SK-N-DZ (cell line): ENCODE measurements at regions not wholly inside any gene's neighbourhood (a gene's known extent, or its start where the extent isn't known, plus 50 kb on each side); places are given as distances from the start of the nearest gene placed in this dataset.
A peak's percentile ranks its signal among the peaks of the same experiment; 100 is the strongest.

ENCODE experiments used
- DNase-seq: peaks from one replicate; pipeline ENCODE4 v3.0.0-alpha.2; 2015; ENCODE audit warnings: low spot score

DNA sequence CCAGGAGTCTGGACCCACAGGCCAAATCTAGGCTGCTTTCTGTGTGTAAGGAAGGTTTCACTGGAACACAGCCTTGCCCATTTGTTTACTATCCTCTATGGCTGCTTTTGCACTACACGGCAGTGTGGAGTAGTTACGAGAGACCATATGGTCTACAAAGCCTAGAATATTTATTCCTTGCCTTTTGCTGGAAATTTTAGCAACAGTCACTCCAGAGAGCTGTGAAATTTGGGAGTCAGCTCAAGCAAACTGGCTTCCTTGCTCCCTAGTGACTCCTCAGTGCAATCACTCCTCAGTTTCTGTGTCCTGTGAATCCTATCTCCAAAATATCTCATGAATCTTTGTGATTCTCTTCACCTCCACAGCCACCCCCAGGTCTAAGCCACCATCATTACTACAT is 99.0 kb upstream of the CPEB2 start:
- DNase-seq = no peak

GRCh38 chr4:14906805-14907204 is 95.5 kb upstream of the CPEB2 start:
- DNase-seq = no peak

- DNase-seq = no peak
Measured at GRCh38 chr4:14908635-14909034, 93.6 kb upstream of the CPEB2 start.

- DNase-seq = no peak
Measured at GRCh38 chr4:14910411-14910810, 91.9 kb upstream of the CPEB2 start.

GRCh38 chr4:14912426-14912825 is 89.9 kb upstream of the CPEB2 start:
- DNase-seq = no peak

DNA sequence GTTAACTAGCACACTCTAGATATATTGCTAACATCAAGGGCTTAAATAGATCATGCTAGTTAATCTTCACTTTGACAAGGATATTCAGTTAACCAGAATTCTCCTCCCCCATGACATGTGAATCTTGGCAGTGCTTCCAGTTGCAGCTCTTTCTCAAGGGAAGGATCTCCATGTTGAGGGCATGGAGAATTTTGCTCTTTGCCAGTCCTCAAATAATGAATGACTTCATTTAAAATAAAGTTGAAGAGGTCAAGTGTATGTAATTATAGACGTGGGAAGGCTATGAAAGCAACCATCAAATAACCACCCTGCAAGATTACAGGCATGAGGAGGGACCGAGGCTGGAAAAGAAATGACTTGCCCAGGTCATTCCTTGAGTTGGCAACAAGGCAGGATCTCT is 87.3 kb upstream of the CPEB2 start:
- DNase-seq = no peak

DNA sequence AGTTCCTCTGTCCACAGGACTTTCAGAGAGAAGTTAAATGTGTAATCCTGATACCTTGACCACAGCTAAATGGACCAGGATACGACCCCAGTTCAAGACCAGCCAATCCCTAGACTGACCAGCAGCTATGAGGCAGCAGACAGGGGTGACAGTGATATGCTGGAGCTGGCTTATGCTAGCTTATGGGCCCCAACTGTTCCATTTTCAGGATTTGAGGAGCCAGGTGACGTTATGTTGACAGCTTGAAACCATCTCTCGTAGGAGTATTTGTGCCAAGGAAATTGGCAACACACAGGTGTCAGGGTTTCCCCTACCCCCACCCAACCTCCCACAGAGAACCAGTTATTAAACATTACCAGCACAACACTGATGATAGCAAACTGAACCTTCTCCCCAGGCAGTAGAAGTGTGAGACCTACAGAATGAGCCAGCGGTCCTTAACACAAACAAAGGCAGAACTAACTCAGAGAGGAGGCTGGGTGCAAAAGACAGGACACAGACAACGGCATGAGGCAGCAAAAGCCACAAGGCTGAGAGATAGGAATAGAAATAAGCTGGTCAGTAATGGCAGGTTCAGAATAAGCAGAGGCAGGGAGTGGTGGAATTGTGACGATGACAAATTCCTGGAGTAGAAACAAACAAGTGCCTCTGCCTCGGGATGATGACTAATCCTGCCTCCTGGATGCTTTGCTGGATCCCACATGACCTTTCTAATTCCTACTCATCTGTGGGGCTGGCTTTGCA is 85.6 kb upstream of the CPEB2 start:
- no peak for DNase-seq

GRCh38 chr4:14917298-14917633 is 85.0 kb upstream of the CPEB2 start:
- no peak for DNase-seq

DNA sequence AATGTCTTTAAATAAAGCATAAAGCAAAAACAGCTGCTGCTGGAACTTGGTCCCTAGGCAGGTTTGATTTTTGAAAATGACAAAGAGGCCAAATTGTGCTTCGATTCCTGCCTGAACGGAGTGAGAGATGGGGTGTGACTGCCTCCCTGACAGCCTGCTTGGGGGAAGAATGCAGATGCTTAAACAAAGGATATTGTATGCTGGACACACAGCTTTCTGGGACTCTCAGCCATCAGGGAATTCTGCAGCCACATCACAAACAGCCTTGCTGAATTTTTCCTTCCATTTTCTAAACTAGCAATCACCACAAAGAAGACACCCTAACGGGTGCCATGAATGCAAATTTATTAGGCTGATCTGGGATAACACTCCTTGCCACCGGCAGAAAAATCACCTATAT is 83.9 kb upstream of the CPEB2 start:
- no peak for DNase-seq

- DNase-seq = no peak
Measured at GRCh38 chr4:14919785-14920184, 82.5 kb upstream of the CPEB2 start.

DNA sequence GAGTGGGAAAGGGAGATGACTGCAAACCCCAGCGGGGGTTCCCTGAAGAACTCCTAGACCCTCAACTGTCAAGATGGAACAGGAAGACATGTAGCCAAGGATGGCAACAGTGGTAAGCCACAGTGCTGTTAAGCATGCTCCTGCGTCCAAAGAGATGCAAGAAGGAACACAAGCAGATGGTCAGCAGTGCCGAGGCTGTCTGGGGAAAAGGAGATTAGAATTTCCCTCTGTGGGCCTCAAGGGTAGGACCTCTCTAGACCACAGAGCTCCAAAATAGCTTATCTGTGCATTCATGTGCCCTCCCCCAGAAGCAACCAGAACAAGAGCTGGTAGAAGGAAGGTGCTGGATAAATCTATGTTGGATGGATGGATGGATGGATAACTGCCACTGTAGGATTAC is 82.0 kb upstream of the CPEB2 start:
- no peak for DNase-seq

GRCh38 chr4:14920759-14921320 is 81.4 kb upstream of the CPEB2 start:
- no peak for DNase-seq

GRCh38 chr4:14921781-14922180 is 80.5 kb upstream of the CPEB2 start:
- DNase-seq = peak; percentile 11

DNA sequence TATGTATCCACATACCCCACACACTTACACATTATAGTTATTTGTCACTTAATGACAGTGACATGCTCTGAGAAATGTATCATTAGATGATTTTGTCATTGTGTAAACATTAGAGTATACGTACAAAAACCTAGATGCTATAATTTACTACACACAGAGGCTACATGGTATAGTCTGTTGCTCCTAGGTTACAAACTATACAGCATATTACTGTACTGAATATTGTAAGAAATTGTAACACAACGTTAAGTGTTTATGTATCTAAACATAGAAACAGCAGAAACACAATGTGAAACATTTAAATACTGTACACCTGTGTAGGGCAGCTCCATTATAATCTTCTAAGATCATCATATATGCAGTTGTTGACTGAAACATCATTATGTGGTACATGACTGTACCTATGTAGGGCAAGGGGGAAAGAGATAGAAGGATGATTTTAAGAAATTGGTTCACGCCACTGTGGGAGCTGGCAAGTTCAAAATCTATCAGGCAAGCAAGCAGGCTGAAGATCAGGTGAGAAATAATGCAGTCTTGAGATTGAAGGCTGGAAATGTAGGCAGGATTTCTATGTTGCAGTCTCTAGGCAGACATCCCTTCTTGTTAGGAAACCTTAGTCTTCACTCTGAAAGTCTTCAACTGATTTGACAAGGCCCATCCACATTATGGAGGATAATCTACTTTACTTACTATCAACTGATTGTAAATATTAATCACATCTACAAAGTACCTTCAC is 78.0 kb upstream of the CPEB2 start:
- no peak for DNase-seq

GRCh38 chr4:14924812-14925344 is 77.4 kb upstream of the CPEB2 start:
- no peak for DNase-seq

- no peak for DNase-seq
Measured at GRCh38 chr4:14925471-14925870, 76.8 kb upstream of the CPEB2 start.

GRCh38 chr4:14926368-14926767 is 75.9 kb upstream of the CPEB2 start:
- no peak for DNase-seq

- DNase-seq = no peak
Measured at GRCh38 chr4:14928035-14928434, 74.2 kb upstream of the CPEB2 start.

GRCh38 chr4:14929669-14930068 is 72.6 kb upstream of the CPEB2 start:
- DNase-seq = no peak

- DNase-seq = no peak
Measured at GRCh38 chr4:14934704-14935390, 67.4 kb upstream of the CPEB2 start.

DNA sequence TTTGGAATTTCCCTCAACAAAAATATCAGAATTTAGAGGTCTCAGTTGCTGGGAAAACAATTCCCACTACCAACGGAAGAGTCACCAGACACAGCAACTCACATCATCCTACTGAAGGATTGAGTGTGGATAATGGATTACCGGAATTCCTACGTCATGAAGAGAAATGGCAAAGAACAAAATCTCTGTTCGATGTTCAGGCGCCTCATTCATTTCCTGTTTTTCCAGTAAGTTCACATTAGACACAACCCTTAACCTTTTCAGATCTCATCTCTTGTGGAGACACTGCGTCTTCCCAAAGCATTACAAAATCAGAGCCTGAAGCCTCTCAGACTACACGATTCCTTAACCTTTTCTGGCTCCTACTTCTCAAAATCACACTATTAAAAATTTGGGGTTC is 58.5 kb upstream of the CPEB2 start:
- no peak for DNase-seq

DNA sequence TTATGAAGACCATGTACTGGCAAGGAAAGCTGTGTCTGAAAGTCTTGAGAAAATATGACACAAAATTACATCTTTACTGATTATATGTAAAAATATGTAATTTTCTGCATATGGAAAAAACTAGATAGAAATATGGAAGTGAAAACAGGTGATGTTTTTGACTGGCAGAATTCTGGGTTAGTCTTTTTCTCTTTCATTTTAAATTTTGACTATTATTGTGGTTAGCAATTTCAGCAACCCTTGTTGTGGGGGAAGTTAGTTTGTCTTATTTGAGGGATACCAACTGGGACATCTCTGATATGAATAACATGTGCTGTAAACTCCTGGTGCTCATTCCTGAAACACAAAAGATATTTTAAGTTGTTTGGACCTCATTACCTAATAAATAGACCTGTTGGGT is 49.9 kb upstream of the CPEB2 start:
- DNase-seq = no peak
